Activated naive CD8-positive, alpha-beta T cell treated with anti-CD3 and anti-CD28 coated beads, Interleukin-2, amount 50 U/mL, for 24 hours (primary cell): ENCODE measurements at regions not wholly inside any gene's neighbourhood (a gene's known extent, or its start where the extent isn't known, plus 50 kb on each side); places are given as distances from the start of the nearest gene placed in this dataset.

Experiments used
- ATAC-seq: fragments of 150-1000 bp; cut with Tn5 transposase; one replicate; pipeline ENCODE4 v1.10.0; 2021
- DNase-seq: peaks from one replicate; pipeline ENCODE4 v3.0.0; 2021
- H3K27ac Mint-ChIP-seq: one replicate; pipeline ENCODE4 v1.8.0; 2021; ENCODE audit warnings: mild to moderate bottlenecking, mixed read lengths
- H3K27me3 Mint-ChIP-seq: one replicate; pipeline ENCODE4 v1.8.0; 2021; ENCODE audit warnings: mixed read lengths
- H3K36me3 Mint-ChIP-seq: one replicate; pipeline ENCODE4 v1.8.0; 2021; ENCODE audit warnings: low read depth, mixed read lengths
- H3K4me1 Mint-ChIP-seq: one replicate; pipeline ENCODE4 v1.8.0; 2021; ENCODE audit warnings: mixed read lengths
- H3K4me3 Mint-ChIP-seq: one replicate; pipeline ENCODE4 v1.8.0; 2021; ENCODE audit warnings: mild to moderate bottlenecking, moderate library complexity, mixed read lengths
- H3K9me3 Mint-ChIP-seq: one replicate; pipeline ENCODE4 v1.8.0; 2021; ENCODE audit warnings: mixed read lengths

- H3K36me3 Mint-ChIP-seq: no peaks in the 10 kb centered on the region
- DNase-seq: no peak
- no peak for ATAC-seq
- H3K4me1 Mint-ChIP-seq: no peaks in the 10 kb centered on the region
- no peak overlapping the region for H3K27ac Mint-ChIP-seq
- no peak overlapping the region for H3K4me3 Mint-ChIP-seq
- no peaks in the 10 kb centered on the region for H3K27me3 Mint-ChIP-seq
- peaks cover 5% of the 10 kb centered on the region for H3K9me3 Mint-ChIP-seq
These were observed 124.8 kb upstream of the LINC00305 start for GRCh38 chr18:64273724-64274123.

GRCh38 chr18:64271975-64272659, 123.2 kb upstream of the LINC00305 start:
- DNase-seq (no peak), ATAC-seq (no peak)
- no peak overlapping the region for H3K4me3 Mint-ChIP-seq
- H3K36me3 Mint-ChIP-seq: no peaks in the 10 kb centered on the region
- no peaks in the 10 kb centered on the region for H3K9me3 Mint-ChIP-seq
- H3K4me1 Mint-ChIP-seq: no peaks in the 10 kb centered on the region
- no peaks in the 10 kb centered on the region for H3K27me3 Mint-ChIP-seq
- no peak overlapping the region for H3K27ac Mint-ChIP-seq

GRCh38 chr18:64271246-64271645, 122.4 kb upstream of the LINC00305 start:
- no peaks in the 10 kb centered on the region for H3K9me3 Mint-ChIP-seq

GRCh38 chr18:64270608-64271007, 121.7 kb upstream of the LINC00305 start:
- ATAC-seq (no peak), DNase-seq (no peak)
- Mint-ChIP-seq H3K9me3 (no peaks in the 10 kb centered on the region), H3K27me3 (no peaks in the 10 kb centered on the region), H3K4me3 (no peak overlapping the region), H3K36me3 (no peaks in the 10 kb centered on the region), H3K4me1 (no peaks in the 10 kb centered on the region), H3K27ac (no peak overlapping the region)

More at GRCh38 chr18:64271246-64271645, 122.4 kb upstream of the LINC00305 start:
- Mint-ChIP-seq H3K4me1 (no peaks in the 10 kb centered on the region), H3K36me3 (no peaks in the 10 kb centered on the region), H3K27me3 (no peaks in the 10 kb centered on the region), H3K27ac (no peak overlapping the region), H3K4me3 (no peak overlapping the region)
- ATAC-seq (no peak), DNase-seq (no peak)

- Mint-ChIP-seq H3K27me3 (no peaks in the 10 kb centered on the region), H3K36me3 (no peaks in the 10 kb centered on the region), H3K4me3 (no peak overlapping the region), H3K27ac (no peak overlapping the region), H3K4me1 (no peaks in the 10 kb centered on the region), H3K9me3 (no peaks in the 10 kb centered on the region)
- ATAC-seq (no peak), DNase-seq (no peak)
These were observed 121.2 kb upstream of the LINC00305 start for GRCh38 chr18:64270121-64270520.

GRCh38 chr18:64264171-64264570, 115.3 kb upstream of the LINC00305 start:
- no peak overlapping the region for H3K4me3 Mint-ChIP-seq

GRCh38 chr18:64260810-64261209, 111.9 kb upstream of the LINC00305 start:
- Mint-ChIP-seq H3K4me1 (no peaks in the 10 kb centered on the region), H3K27ac (no peak overlapping the region), H3K36me3 (no peaks in the 10 kb centered on the region), H3K9me3 (no peaks in the 10 kb centered on the region), H3K4me3 (no peak overlapping the region), H3K27me3 (no peaks in the 10 kb centered on the region)
- no peak for DNase-seq
- no peak for ATAC-seq

More at GRCh38 chr18:64264171-64264570, 115.3 kb upstream of the LINC00305 start:
- no peak for ATAC-seq
- no peaks in the 10 kb centered on the region for H3K27me3 Mint-ChIP-seq
- H3K4me1 Mint-ChIP-seq: no peaks in the 10 kb centered on the region
- DNase-seq: no peak
- H3K36me3 Mint-ChIP-seq: no peaks in the 10 kb centered on the region
- H3K27ac Mint-ChIP-seq: no peak overlapping the region
- no peaks in the 10 kb centered on the region for H3K9me3 Mint-ChIP-seq

GRCh38 chr18:64259871-64260270, 111.0 kb upstream of the LINC00305 start:
- Mint-ChIP-seq H3K4me3 (no peak overlapping the region), H3K27me3 (no peaks in the 10 kb centered on the region), H3K9me3 (no peaks in the 10 kb centered on the region), H3K4me1 (no peaks in the 10 kb centered on the region), H3K27ac (no peak overlapping the region), H3K36me3 (no peaks in the 10 kb centered on the region)
- ATAC-seq (no peak), DNase-seq (no peak)

GRCh38 chr18:64258111-64258650, 109.3 kb upstream of the LINC00305 start:
- Mint-ChIP-seq H3K4me1 (no peaks in the 10 kb centered on the region), H3K36me3 (no peaks in the 10 kb centered on the region), H3K27ac (no peak overlapping the region), H3K9me3 (no peaks in the 10 kb centered on the region), H3K4me3 (no peak overlapping the region), H3K27me3 (no peaks in the 10 kb centered on the region)
- DNase-seq: no peak
- ATAC-seq: no peak

GRCh38 chr18:64254399-64255093, 105.7 kb upstream of the LINC00305 start:
- no peak for DNase-seq

GRCh38 chr18:64253873-64254272, 105.0 kb upstream of the LINC00305 start:
- Mint-ChIP-seq H3K27me3 (no peaks in the 10 kb centered on the region), H3K4me1 (no peaks in the 10 kb centered on the region), H3K36me3 (no peaks in the 10 kb centered on the region), H3K27ac (no peak overlapping the region), H3K4me3 (no peak overlapping the region), H3K9me3 (no peaks in the 10 kb centered on the region)
- DNase-seq (no peak), ATAC-seq (no peak)

More at GRCh38 chr18:64254399-64255093, 105.7 kb upstream of the LINC00305 start:
- H3K9me3 Mint-ChIP-seq: no peaks in the 10 kb centered on the region
- H3K4me1 Mint-ChIP-seq: no peaks in the 10 kb centered on the region
- no peaks in the 10 kb centered on the region for H3K36me3 Mint-ChIP-seq
- no peak overlapping the region for H3K4me3 Mint-ChIP-seq
- no peak overlapping the region for H3K27ac Mint-ChIP-seq
- H3K27me3 Mint-ChIP-seq: no peaks in the 10 kb centered on the region
- ATAC-seq: no peak

- Mint-ChIP-seq H3K27me3 (no peaks in the 10 kb centered on the region), H3K4me1 (no peaks in the 10 kb centered on the region), H3K9me3 (no peaks in the 10 kb centered on the region), H3K27ac (no peak overlapping the region), H3K4me3 (no peak overlapping the region), H3K36me3 (no peaks in the 10 kb centered on the region)
- no peak for DNase-seq
- no peak for ATAC-seq
These were observed 104.3 kb upstream of the LINC00305 start for GRCh38 chr18:64253222-64253621.

GRCh38 chr18:64248836-64249235, 99.9 kb upstream of the LINC00305 start:
- no peaks in the 10 kb centered on the region for H3K4me1 Mint-ChIP-seq
- H3K27me3 Mint-ChIP-seq: no peaks in the 10 kb centered on the region
- no peak overlapping the region for H3K27ac Mint-ChIP-seq
- ATAC-seq: no peak
- H3K4me3 Mint-ChIP-seq: no peak overlapping the region
- no peaks in the 10 kb centered on the region for H3K36me3 Mint-ChIP-seq
- DNase-seq: no peak
- H3K9me3 Mint-ChIP-seq: no peaks in the 10 kb centered on the region

- Mint-ChIP-seq H3K4me1 (no peaks in the 10 kb centered on the region), H3K27ac (no peak overlapping the region), H3K4me3 (no peak overlapping the region), H3K9me3 (no peaks in the 10 kb centered on the region), H3K27me3 (no peaks in the 10 kb centered on the region), H3K36me3 (no peaks in the 10 kb centered on the region)
- DNase-seq (no peak), ATAC-seq (no peak)
These were observed 96.4 kb upstream of the LINC00305 start for GRCh38 chr18:64245126-64245861.

- Mint-ChIP-seq H3K4me1 (no peaks in the 10 kb centered on the region), H3K36me3 (no peaks in the 10 kb centered on the region), H3K4me3 (no peak overlapping the region), H3K27me3 (no peaks in the 10 kb centered on the region), H3K9me3 (no peaks in the 10 kb centered on the region), H3K27ac (no peak overlapping the region)
- ATAC-seq (no peak), DNase-seq (no peak)
These were observed 95.7 kb upstream of the LINC00305 start for GRCh38 chr18:64244571-64244970.
